NCI-H1092 treated with DMSO at 0.1 percent for 48 hours (cell line): ENCODE measurements at regions not wholly inside any gene's neighbourhood (a gene's known extent, or its start where the extent isn't known, plus 50 kb on each side); places are given as distances from the start of the nearest gene placed in this dataset.

Experiments
- DNase-seq: peaks from one replicate; lab custom pipeline; 2025; lab: John Stamatoyannopoulos, UW

- no peak for DNase-seq
Observed at GRCh38 chr20:52402514-52402913, 210.9 kb upstream of the ZFP64 start.

- DNase-seq, result no peak
Observed at GRCh38 chr20:52401431-52401830, 209.9 kb upstream of the ZFP64 start.

- no peak for DNase-seq
Observed at GRCh38 chr20:52399352-52399751, 207.8 kb upstream of the ZFP64 start.

- DNase-seq, result no peak
Observed at GRCh38 chr20:52389606-52390005, 198.0 kb upstream of the ZFP64 start.

GRCh38 chr20:52383995-52384621 lies 192.5 kb upstream of the ZFP64 start:
- no peak for DNase-seq

GRCh38 chr20:52382933-52383332 lies 191.4 kb upstream of the ZFP64 start:
- no peak for DNase-seq

- DNase-seq, result peak; percentile 8
Observed at GRCh38 chr20:52379723-52380336, 188.3 kb upstream of the ZFP64 start.

- DNase-seq, result no peak
Observed at GRCh38 chr20:52372169-52372568, 180.6 kb upstream of the ZFP64 start.

- DNase-seq, result no peak
Observed at GRCh38 chr20:52365688-52366087, 174.1 kb upstream of the ZFP64 start.

- no peak for DNase-seq
Observed at GRCh38 chr20:52364405-52364804, 172.8 kb upstream of the ZFP64 start.

- no peak for DNase-seq
Observed at GRCh38 chr20:52361650-52362049, 170.1 kb upstream of the ZFP64 start.

- no peak for DNase-seq
Observed at GRCh38 chr20:52349806-52350205, 158.2 kb upstream of the ZFP64 start.

- DNase-seq, result no peak
Observed at GRCh38 chr20:52348434-52348833, 156.9 kb upstream of the ZFP64 start.

- DNase-seq, result no peak
Observed at GRCh38 chr20:52346797-52347196, 155.2 kb upstream of the ZFP64 start.

- DNase-seq, result no peak
Observed at GRCh38 chr20:52342913-52343312, 151.3 kb upstream of the ZFP64 start.

GRCh38 chr20:52340036-52340634 lies 148.6 kb upstream of the ZFP64 start:
- no peak for DNase-seq

GRCh38 chr20:52332649-52333250 lies 141.2 kb upstream of the ZFP64 start:
- DNase-seq, result no peak

- no peak for DNase-seq
Observed at GRCh38 chr20:52332230-52332629, 140.7 kb upstream of the ZFP64 start.

- DNase-seq, result no peak
Observed at GRCh38 chr20:52331655-52332054, 140.1 kb upstream of the ZFP64 start.

- no peak for DNase-seq
Observed at GRCh38 chr20:52321396-52321795, 129.8 kb upstream of the ZFP64 start.

- no peak for DNase-seq
Observed at GRCh38 chr20:52318651-52319050, 127.1 kb upstream of the ZFP64 start.

GRCh38 chr20:52313341-52313963 lies 121.9 kb upstream of the ZFP64 start:
- DNase-seq, result peak; percentile 72
